CD4-positive, alpha-beta T cell treated with Interferon alpha-2 for 1 hour (primary cell): ENCODE measurements at regions not wholly inside any gene's neighbourhood (a gene's known extent, or its start where the extent isn't known, plus 50 kb on each side); places are given as distances from the start of the nearest gene placed in this dataset.

Experiments used
- DNase-seq, 2 donors: peaks; one replicate each; pipeline ENCODE4 v3.0.0-alpha.2; 2020 to 2022

- peak; percentile 27 to 68 for DNase-seq
These were observed 105.5 kb upstream of the BACH2 start for GRCh38 chr6:90401933-90402830.

GRCh38 chr6:90399970-90400369, 103.3 kb upstream of the BACH2 start:
- DNase-seq: no peak

- DNase-seq: peak; percentile 78 to 88
These were observed 101.5 kb upstream of the BACH2 start for GRCh38 chr6:90397929-90398674.

GRCh38 chr6:90397047-90397446, 100.4 kb upstream of the BACH2 start:
- no peak for DNase-seq

GRCh38 chr6:90393232-90393884, 96.7 kb upstream of the BACH2 start:
- DNase-seq: peak; percentile 76 to 82

GRCh38 chr6:90390379-90390778, 93.7 kb upstream of the BACH2 start:
- no peak for DNase-seq

GRCh38 chr6:90388395-90388794, 91.8 kb upstream of the BACH2 start:
- no peak for DNase-seq

GRCh38 chr6:90387826-90388225, 91.2 kb upstream of the BACH2 start:
- DNase-seq: no peak

GRCh38 chr6:90387383-90387775, 90.7 kb upstream of the BACH2 start:
- DNase-seq: no peak

GRCh38 chr6:90386399-90387382, 90.0 kb upstream of the BACH2 start:
- DNase-seq: no peak

- DNase-seq: no peak
These were observed 89.2 kb upstream of the BACH2 start for GRCh38 chr6:90385759-90386313.

GRCh38 chr6:90384720-90385119, 88.1 kb upstream of the BACH2 start:
- no peak for DNase-seq

- DNase-seq: peak; percentile 6 to 35
These were observed 86.7 kb upstream of the BACH2 start for GRCh38 chr6:90383196-90383822.

- DNase-seq: no peak
These were observed 86.1 kb upstream of the BACH2 start for GRCh38 chr6:90382760-90383159.

GRCh38 chr6:90375681-90376439, 79.2 kb upstream of the BACH2 start:
- peak in 1 of 2 donors; percentile 76 for DNase-seq

GRCh38 chr6:90374201-90374600, 77.6 kb upstream of the BACH2 start:
- no peak for DNase-seq

- DNase-seq: no peak
These were observed 76.2 kb upstream of the BACH2 start for GRCh38 chr6:90372885-90373284.

GRCh38 chr6:90372450-90372849, 75.8 kb upstream of the BACH2 start:
- DNase-seq: no peak

- no peak for DNase-seq
These were observed 73.9 kb upstream of the BACH2 start for GRCh38 chr6:90370493-90370959.

- no peak for DNase-seq
These were observed 73.0 kb upstream of the BACH2 start for GRCh38 chr6:90369651-90370050.
